Epidermal melanocyte (primary cell): ENCODE measurements at regions not wholly inside any gene's neighbourhood (a gene's known extent, or its start where the extent isn't known, plus 50 kb on each side); places are given as distances from the start of the nearest gene placed in this dataset.
"Not testable (repeated sequence)": the region's sequence is repeated elsewhere in the genome, so short reads cannot be mapped to it uniquely, and the experiment has no call there.

Source experiments
- DNase-seq: peaks from one replicate; pipeline ENCODE4 v3.0.0; 2011; ENCODE audit warnings: low spot score; ENCODE audit not compliant: insufficient read length

DNA sequence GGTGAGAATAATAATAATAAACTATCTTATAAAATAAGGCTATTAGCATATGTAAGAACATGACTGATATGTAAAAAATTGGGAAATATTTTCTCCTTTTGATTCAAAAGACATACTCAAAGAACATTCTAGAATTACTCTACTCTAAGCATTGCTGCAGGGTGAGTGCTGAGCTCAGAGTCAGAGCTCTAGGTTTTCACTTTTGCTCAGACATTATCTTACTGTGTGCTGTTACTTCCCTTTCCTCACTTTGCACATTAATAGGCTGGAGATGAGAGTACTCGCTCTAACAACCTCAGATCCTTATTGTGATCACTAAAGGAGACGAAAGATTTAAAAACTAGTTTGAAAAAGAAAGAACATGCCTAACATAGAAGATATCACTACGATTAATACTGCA is 99.4 kb upstream of the C9orf72 start:
- no peak for DNase-seq

GRCh38 chr9:27673641-27674040 is 100.4 kb upstream of the C9orf72 start:
- no peak for DNase-seq

DNA sequence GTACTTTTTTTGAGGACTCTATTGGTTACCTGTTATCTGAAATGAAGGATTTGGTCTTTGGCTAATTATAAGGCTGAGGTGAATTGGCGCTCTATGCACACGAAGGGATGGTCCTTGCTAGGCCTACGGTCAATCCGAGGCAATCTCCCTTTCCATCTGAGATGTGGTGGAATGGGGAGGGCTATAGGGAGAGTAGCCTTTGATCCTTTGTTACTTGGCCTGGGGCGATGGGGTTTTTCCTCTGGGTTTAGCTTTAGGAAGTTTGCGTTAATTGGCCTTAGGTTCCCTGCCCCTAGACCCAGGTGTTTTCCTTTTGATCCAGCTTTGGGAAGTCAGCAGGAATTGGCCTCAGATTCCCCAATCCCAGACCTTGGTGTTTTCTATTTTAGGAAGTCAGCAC is 102.1 kb upstream of the C9orf72 start:
- DNase-seq: no peak

- no peak for DNase-seq
Measured at GRCh38 chr9:27676827-27677226, 103.5 kb upstream of the C9orf72 start.

DNA sequence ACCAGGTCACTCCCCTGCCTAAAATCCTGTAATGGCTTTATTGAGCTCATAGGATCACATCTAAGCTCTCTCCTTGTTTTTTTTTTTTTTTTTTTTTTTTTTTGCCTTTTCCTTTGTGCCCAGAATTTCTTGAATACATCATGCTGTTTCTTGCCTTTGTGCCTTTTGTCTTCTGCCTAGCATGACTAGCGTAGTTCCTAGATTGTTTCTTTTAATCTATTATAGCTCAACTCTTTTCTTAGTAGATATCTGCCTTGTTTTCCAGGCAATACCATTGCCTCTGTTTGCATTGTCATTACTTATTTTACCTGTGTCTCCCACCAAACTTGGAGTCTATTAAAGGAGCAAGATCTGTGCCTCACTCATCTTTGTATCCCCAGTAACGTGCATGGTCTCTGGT is 106.1 kb upstream of the C9orf72 start:
- DNase-seq: no peak

GRCh38 chr9:27683181-27683580 is 109.9 kb upstream of the C9orf72 start:
- no peak for DNase-seq

GRCh38 chr9:27688954-27689353 is 115.7 kb upstream of the C9orf72 start:
- DNase-seq: no peak

- DNase-seq: not testable (repeated sequence)
Measured at GRCh38 chr9:27690816-27691215, 117.5 kb upstream of the C9orf72 start.

- no peak for DNase-seq
Measured at GRCh38 chr9:27699621-27700020, 126.3 kb upstream of the C9orf72 start.

GRCh38 chr9:27701016-27701415 is 127.7 kb upstream of the C9orf72 start:
- no peak for DNase-seq

DNA sequence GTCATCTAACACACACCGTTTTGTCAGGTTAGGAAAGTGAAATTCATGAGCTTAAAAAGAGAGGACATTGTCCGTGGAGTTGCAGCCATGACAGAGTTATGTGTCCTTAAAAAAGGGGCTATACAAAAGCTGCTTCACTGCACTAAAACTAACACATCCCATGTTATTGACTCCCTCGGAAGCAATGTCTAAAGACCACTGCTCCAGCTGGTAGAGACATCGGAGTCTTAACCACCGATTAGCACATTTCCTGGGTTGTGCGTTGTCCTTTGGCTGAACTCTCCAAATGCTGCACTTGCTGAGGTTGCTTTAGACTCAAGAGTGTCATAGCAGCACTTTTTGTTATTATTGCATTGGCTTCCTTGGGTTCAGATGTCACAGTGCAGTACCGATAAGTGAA is 128.3 kb upstream of the C9orf72 start:
- no peak for DNase-seq

DNA sequence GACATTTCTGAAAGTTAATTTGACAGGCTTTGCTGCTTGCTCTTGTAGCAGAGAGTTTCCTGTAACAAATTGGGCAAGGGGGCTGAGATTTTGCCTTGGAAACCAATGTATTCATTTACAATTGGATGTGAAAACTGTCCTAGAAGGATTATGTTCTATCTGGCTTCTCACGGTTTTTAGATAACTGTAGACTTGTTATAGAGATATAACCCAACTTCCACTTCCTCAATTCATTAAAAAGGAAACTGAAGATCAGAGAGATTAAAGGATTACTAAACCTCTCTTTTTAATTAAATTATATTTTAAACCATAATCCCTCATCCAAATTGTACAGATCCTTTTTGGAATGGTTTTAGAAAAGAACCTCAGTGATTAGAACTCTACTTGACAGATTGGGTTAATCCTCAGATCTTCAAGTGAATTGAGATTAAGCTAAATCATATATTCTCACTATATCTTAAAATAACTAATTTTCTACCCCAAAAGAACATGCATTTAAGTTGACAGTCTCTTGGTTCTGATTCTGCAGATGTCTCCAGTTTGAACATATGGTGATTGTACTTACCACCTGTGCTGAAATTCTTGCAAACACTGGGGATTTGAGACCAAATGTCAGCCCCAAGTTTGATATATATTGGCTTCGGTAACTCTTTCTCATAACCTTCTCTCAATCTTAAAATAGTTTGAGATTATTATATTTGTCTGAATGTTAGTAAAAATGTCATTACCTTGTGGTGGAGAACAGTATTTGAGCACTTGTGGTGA is 130.1 kb upstream of the C9orf72 start:
- no peak for DNase-seq

DNA sequence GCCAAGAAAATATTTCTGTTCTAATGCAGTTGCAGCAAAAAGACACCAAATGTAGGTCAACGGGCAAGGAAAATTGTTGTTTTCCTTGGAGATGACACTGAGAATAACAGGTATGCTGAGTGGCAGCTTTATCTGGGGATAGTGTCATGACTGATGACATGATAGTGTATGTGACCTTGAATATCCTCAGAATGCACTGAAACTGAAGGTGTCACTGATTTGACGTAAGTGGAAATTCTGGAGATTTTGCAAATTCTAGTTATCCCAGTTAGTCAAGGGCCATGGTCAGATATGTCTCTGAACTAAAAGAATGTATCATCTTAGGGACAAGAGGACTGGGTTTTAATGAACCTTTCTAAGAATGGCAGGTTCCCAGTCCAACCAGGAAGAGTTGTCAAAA is 138.0 kb upstream of the C9orf72 start:
- DNase-seq: no peak

DNA sequence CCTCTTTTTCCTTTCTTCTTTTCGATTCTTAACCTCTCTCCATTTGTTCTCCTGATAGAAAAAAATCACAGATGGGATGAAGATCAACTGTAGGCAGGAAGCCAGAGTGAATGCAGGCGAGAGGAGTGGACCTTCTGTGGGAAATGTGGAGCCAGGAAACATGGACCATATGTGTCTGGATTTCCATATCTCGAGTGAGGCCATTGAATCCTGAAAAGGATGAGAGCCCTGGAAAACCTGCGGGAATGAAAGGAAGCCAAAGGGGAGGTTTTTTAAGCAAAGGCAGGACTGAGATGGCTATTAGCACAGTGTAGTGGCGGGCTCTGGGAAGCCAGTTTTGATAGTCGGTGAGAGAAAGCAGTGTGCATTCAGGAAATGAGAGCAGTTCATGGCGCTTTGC is 139.5 kb upstream of the C9orf72 start:
- no peak for DNase-seq

DNA sequence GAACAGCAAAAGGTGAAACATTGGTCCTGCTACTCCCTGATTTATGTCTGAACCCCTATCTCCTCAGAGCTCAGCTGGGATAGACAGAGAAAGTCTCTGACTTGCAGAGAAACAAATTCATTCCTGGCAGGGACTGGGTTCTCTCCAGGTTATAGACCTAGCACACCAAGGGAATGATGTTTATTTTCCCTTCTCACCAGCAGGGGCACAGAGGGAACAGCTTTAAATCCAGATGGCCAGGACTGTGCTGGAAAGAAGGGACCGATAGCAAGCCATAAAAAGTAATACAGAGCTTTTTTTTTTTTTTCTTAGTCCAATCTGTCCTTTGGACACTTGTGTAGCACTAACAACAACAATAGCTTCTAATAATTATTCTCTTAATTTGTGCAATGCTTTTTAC is 141.1 kb upstream of the C9orf72 start:
- no peak for DNase-seq

DNA sequence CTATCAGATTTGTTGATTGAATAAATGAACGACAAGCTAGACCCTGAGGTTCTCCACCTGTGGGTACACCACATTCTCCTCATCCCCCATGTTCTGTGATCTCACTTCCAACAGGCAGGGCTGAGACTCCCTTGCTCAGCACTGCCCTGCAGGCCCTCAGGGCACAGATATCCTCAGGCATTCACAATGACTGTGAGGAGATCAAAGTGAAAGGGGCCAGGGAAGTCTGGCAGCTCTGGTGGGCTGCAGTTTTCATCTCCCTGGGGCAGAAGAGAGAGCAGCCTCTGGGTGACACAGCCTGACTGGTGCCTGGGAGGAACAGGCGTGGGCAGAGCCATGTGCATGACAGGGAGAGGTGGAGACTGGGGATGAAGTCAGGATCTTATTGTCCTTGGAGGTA is 142.4 kb upstream of the C9orf72 start:
- no peak for DNase-seq

DNA sequence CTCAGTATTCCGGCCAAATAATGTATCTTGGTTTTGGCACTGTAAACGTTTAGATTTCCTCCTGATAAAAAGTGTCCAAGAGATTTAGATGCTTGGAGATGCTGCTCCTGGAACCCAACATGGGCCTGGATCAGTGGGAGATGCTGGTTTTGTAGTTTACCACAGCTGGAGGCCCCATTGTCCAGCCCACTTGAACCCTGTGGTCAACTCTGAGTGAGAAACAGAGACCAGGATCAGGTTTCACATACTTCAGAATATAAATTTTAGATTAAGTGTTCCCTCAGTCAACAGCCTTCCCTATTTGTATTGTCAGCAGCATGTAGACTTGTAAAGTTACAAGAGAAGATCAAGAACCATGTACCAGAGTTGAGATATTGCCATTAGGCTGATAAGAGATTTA is 144.7 kb upstream of the C9orf72 start:
- no peak for DNase-seq

DNA sequence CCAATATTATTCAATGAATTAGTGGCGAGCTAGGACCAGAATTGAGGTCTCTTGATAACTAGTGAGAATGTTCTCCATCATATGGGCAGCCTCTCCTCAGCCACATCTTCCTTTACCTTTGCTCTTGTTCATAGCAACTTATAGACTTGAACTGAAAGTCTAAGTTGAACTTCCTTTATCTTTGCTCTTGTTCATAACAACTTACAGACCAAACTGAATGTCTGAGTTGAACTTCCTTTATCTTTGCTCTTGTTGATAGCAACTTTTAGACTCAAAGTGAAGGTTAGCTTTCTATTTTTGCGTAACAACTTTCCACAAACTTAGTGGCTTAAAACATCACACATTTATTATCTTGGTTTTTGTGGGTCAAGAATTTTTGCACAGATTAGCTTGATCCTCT is 146.4 kb upstream of the C9orf72 start:
- DNase-seq: no peak

- no peak for DNase-seq
Measured at GRCh38 chr9:27722866-27723265, 149.6 kb upstream of the C9orf72 start.

- no peak for DNase-seq
Measured at GRCh38 chr9:27726244-27727081, 153.2 kb upstream of the C9orf72 start.

GRCh38 chr9:27732494-27732893 is 159.2 kb upstream of the C9orf72 start:
- DNase-seq: no peak

DNA sequence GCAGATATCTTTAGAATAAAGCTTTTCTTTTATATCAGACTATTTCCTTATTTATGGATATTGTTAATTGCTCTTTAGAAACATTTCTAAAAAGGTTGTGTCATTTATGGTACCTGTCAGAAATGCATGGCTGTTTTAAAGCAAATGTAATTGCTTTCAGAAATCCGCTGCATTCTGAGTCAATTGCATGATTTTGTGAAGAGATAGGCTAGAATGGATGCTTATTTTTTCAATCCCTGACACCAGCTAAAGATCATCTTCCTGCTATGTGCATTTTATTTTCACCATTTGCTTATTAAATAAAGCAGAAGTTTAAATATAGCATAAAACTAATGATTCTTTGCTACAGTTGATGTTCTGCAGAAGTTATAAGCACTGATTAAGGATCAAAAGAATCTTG is 170.2 kb upstream of the C9orf72 start:
- no peak for DNase-seq

DNA sequence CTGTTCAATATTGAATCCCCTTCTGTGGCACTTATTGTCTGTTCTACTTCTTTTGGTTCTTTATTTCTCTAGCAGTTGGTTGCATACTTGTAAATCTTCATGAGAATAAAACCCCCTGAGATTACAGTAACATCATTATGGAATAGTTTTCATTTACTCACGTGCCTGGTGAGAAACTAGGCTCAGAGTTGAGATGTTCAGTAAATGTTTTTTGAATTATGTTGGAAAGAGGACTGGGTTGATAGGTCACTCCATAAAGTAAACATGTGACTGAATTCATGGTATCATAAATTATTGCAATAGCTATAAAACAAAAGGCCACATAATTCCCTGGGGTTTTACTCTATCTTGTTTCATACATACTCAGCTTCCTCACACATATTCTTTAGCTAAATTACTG is 174.2 kb upstream of the C9orf72 start:
- DNase-seq: no peak
